OCI-LY7 (cell line): ENCODE measurements at regions not wholly inside any gene's neighbourhood (a gene's known extent, or its start where the extent isn't known, plus 50 kb on each side); places are given as distances from the start of the nearest gene placed in this dataset.

Experiments used
- EZH2phosphoT487 ChIP-seq: fragments of 200-600 bp; sonication (generic); IDR thresholded peaks from 2 replicates; pipeline ENCODE4 v1.6.1; 2018; ENCODE audit warnings: low read depth, borderline replicate concordance, mild to moderate bottlenecking, mixed run types, antibody characterized with exemption, low read length, moderate library complexity, mixed read lengths
- TF ChIP-seq, protein P1 (sequence below): fragments of 200-600 bp; sonication (generic); conservative IDR thresholded peaks from 2 replicates; pipeline ENCODE4 v1.5.1; 2014; ENCODE audit warnings: mild to moderate bottlenecking, antibody characterized with exemption, low read length, moderate library complexity, mixed read lengths

DNA sequence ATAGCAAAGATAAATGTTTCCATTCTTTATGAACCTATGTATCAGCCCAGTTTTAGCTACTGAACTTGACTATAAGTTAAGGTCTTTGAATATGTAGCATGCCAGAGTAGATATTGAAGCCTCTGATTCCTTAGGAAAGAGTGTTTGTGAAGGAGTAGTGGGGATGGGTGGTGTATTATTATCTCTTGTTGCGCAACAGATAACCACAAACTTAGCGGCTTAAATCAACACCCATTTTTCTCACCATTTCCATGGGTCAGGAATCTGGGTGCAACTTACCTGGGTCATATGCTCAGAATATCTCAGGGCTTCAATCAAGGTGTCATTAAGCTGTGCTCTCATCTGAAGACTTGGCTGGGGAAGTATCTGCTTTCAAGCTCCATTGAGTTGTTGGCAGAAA, 251.4 kb upstream of the PUDP start:
- TF ChIP-seq, protein P1, sequence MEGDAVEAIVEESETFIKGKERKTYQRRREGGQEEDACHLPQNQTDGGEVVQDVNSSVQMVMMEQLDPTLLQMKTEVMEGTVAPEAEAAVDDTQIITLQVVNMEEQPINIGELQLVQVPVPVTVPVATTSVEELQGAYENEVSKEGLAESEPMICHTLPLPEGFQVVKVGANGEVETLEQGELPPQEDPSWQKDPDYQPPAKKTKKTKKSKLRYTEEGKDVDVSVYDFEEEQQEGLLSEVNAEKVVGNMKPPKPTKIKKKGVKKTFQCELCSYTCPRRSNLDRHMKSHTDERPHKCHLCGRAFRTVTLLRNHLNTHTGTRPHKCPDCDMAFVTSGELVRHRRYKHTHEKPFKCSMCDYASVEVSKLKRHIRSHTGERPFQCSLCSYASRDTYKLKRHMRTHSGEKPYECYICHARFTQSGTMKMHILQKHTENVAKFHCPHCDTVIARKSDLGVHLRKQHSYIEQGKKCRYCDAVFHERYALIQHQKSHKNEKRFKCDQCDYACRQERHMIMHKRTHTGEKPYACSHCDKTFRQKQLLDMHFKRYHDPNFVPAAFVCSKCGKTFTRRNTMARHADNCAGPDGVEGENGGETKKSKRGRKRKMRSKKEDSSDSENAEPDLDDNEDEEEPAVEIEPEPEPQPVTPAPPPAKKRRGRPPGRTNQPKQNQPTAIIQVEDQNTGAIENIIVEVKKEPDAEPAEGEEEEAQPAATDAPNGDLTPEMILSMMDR: no peak
- TF ChIP-seq EZH2phosphoT487: no peak
